Left renal cortex interstitium (tissue), 4 donors: ENCODE measurements at regions not wholly inside any gene's neighbourhood (a gene's known extent, or its start where the extent isn't known, plus 50 kb on each side); places are given as distances from the start of the nearest gene placed in this dataset.
"Not testable (repeated sequence)": the region's sequence is repeated elsewhere in the genome, so short reads cannot be mapped to it uniquely, and the experiment has no call there.

Experiments
- DNase-seq, 4 donors: peaks; one replicate each; pipeline ENCODE4 v3.0.0-alpha.2; 2013; ENCODE audit warnings: low read depth in 4 of 4, low spot score in 2 of 4, missing footprints in 1 of 4

DNA sequence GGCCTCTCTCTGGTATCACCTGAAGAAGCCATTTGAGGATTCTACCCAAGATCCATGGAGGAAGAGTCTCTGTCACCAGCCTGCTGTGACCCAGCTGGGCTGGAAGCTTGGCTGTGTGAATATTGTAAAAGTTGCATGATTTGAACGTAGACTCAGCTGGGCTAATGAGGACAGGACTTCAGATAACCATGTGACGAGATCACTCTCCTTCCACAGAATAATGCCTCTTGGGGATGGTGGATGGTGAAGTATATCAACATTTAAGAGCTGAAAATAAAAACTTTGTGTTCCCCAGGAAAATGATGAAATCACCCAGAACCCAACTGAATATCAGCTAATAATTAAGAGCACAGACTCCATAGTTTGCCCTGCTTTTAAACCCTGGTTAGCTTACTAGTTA lies 427.9 kb downstream of the CD83 start:
- no peak for DNase-seq

DNA sequence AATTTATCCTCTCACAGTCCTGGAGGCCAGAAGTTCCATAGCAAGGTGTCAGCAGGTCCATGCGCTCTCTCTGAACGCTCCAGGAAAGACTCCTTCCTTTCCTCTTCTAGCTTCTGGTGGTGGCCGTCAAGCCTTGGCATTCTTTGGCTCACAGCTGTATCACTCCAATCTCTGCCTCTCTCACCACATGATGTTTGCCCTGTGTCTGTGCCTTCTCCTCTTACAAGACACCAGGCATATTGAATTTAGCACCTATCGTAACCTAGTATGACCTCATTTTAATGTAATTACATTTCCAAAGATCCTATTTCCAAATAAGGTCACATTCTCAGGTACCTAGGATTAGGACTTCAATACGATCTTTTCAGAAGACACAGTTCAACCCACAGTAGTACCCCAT lies 428.5 kb downstream of the CD83 start:
- no peak for DNase-seq

DNA sequence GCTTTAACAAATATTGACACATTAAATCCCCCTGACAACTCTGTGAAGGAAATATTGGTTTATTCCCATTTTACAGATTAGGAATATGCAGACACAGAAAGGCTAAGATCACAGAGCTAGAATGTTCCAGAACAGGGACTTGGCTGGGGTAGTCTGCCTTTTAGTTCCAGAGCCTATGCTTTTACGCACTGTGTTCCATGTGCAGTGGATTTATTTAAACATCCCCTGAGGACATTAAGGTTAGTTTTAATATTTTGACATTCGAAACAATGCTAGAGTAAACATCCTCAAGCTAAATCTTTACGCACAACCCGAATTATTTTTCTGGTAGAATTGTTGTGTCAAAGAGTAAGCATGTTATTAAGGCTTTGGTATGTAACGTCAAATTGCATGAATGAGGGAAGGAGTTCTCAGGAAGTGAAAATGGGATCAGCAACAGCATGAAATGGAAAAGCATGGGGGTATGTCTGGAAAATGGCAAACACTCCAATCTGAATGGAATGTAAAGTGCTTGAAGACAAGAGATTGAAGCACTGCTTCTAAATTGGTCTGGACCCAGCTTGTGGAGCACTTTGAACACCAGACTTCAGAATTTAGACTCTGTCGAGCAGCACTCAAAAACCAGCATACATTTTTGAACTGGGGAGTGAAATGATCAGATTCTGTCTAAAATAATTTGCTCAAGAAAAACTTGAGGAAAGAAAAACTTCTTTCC lies 429.9 kb downstream of the CD83 start:
- DNase-seq, result no peak

DNA sequence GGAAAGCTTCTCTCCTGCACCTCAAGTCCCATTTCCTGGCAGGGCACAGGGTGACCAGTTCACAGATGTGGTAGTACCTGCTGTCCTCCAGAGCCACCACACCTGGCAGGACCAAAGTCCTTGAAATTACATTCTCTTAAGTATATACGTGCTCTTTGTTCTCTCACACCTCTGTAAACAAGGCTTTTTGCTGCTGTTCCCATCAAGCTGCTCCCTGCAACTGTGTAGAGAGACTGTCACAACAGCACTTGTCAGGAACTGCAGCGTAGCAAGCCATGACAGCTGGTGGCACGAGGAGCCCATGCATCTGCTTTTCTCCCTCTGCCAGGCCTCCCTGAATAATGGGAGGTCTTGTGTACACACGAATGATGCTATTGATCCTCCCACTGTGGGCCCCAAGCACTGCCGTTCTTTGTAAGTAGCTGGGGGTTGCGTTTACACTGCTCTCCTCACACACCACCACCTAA lies 431.8 kb downstream of the CD83 start:
- DNase-seq, result no peak

DNA sequence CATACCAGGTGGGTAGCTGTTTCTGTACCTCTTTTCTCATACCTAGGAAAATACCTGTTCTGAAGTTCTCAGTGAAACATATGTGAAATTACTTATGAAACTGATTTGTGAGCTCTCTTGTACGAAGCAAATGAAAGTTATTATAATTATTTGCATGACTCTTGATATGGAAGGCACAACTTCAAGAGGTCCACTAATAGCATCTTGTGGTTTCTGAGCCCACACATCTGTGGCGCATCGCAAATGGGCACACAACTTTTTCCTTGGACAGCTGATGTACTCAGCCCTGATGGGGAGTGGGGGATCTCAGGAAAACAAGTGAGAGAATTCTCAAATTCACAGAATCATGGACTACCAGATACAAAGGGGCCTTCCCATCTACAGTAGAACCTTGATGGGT lies 432.3 kb downstream of the CD83 start:
- DNase-seq, result no peak

DNA sequence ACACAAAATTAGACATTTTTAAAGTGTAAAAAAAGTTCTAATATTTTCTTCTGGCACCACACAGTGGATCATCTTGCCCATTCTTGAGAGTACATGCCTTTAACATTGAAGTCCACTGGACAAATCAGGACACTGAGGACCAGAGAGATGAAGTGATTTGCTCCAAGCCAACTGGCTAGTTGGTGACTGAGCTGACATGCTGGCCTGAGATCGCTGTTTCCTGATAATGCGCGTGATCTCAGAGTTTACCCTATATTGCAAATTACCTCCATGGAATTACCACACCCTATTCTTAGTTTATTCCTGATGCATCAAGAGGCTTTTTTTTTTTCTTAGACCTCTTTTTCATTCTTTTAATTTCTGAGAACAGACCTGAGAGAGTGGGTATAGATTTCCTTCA lies 432.8 kb downstream of the CD83 start:
- DNase-seq, result no peak

DNA sequence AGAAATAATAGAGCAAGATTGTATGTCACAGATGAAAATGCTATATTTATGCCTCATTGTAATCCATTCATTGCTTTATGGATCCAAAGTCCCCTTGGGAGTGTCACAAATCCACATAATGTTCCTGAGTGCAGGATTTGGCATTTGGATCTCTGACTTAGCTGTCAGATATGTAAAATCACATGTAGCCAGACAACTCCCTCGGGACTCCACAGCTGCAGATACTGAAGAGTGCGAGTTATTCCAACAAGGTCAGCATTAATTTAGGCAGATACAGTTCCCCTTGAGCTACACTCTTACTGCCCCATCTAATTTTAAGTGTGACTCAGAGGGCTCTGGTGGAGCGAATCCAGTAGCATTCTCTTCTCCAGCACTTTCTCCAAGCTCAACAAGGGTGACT lies 433.2 kb downstream of the CD83 start:
- no peak for DNase-seq

DNA sequence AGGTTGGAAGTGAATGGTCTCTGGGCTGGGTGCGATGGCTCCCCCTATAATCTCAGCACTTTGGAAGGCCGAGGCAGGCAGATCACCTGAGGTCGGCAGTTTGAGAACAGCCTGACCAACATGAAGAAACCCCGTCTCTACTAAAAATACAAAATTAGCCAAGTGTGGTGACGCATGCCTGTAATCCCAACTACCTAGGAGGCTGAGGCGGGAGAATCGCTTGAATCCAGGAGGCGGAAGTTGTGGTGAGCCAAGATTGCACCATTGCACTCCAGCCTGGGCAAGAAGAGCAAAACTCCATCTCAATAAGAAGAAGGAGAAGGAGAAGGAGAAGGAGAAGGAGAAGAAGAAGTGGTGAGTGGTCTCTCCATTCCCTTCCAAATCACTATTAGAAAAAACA lies 434.0 kb downstream of the CD83 start:
- not testable (repeated sequence) for DNase-seq

DNA sequence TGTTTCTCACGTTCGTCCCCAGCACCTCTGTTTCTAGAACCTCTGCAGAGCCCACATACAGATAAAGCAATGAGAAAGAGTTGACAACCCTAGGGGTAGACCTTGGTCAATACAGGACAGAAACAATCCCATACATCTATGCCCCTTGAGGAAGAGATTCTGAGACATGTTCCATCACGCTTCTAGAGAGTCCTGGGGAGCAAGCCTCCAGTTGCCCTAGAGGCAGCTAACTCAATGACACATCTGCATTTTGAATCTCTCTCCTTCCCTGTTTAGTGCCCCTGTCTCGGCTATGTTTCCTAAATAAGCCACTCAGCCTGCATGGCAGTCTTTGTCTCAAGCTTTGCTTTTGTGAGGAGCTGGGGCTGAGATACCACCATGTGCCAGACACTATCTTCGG lies 435.3 kb downstream of the CD83 start:
- DNase-seq, result no peak

DNA sequence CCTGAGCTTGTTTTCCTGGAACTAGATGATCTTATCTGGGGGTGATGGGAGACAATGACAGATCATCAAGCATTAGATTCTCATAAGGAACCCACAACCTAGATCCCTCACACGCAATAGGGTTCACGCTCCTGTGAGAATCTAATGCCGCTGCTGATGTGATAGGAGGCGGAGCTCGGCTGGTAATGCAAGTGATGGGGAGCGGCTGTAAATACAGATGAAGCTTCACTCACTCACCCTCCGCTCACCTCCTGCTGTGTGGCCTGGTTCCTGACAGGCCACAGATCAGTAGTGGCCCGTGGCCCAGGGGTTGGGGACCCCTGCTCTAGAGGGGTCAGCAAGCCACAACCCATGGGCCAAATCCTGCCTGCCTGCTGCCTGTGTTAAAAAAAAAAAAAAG lies 435.9 kb downstream of the CD83 start:
- DNase-seq, result no peak

DNA sequence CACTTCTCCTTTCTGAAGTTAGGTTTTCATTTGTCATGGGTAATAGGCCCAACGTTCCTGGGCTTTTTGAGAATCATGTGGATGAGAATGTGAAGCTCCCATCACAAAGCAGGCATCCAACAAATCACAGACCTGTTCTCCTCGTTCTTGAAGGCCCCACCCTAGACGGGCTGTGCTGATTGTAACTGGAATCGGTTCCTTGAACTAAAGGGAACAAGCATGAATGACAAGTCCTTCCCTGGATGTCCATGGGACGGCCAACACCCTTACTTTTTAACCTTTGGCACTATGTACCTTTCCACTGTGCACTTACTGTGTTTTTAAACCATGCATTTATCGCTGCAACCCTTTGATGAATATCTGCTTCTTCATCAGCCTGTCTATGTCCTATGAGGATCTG lies 438.2 kb downstream of the CD83 start:
- no peak for DNase-seq

DNA sequence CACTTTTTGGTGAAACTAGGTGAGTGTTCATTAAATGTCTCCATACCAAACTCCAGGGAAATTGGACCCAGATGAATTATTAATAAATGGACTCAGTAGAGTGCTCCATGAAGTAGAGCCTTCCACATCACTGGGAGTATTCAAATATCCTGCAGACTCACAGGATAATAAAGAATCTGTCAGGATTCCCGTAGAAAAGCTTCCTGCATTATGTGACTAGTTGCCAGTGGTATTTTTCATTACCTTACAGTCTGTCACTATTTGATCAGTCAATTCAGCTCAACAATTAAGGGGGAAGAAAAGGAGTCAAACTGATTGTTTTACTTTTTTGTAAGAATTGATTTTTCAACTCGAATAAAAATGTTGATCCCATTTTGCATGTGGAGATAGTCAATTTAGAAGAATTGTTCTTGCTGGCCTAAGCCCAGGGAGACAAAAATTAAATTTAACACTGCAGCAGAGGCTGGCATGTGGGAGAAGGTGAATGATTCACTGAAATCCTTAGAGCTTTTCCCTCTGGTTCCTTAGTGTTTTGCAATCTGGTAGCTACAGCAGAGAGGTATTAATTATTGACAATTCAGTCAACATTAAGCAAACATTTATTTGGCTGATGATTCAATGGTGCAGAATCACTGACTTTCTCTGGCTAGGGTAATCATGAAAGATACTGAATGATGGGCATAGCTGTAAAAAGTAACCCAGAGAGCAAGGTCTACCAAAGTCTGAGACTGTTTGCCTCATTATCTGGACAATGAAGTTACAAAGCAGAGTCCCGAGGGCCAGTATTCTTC lies 442.4 kb downstream of the CD83 start:
- DNase-seq, result no peak

DNA sequence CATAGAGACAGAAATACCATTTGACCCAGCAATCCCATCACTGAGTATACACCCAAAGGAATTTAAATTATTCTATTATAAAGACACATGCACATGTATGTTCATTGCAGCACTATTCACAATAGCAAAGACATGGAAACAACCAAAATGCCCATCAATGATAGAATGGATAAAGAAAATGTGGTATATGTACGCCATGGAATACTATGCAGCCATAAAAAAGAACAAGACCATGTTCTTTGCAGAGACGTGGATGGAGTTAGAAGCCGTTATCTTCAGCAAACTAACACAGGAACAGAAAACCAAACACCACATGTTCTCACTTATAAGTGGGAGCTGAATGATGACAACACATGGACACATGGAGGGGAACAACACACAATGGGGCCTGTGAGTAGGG lies 444.0 kb downstream of the CD83 start:
- DNase-seq, result not testable (repeated sequence)

DNA sequence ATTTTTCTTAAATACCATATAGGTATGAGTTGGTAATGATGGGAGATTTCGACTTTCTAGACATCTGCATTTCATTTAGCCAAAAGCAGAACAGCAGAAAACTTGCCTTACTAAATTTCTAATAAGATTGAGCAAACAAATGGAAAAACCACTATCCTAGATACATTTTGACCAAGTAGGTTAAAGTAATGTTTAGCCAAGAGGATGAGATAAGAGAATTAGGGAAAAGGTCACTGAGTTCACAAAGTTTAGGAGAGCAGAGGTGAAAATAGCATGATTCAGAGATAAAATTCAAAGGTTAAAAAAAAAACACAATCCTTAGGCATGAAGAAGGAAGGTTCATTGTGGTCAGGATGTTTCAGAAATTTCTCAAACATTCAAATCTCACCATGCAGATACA lies 450.3 kb downstream of the CD83 start:
- DNase-seq, result no peak

DNA sequence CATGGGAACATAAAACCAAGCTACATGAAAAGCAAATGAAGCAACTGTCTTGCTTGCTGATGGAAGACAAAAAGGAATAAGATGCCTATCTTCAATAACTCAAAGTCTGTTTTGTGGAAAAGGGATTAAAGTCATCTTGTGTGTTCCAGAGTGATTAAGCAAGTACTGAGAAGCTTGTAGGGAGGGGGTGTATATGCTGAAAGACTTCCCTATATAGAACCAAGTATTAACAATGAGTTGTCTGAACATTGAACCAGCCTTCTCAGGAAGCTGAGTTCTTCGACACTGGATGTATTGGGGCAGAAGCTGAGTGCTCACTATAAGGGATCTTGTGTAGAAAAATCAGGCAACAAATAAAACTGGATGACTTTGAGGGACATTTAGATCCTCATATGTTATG lies 451.8 kb downstream of the CD83 start:
- no peak for DNase-seq

DNA sequence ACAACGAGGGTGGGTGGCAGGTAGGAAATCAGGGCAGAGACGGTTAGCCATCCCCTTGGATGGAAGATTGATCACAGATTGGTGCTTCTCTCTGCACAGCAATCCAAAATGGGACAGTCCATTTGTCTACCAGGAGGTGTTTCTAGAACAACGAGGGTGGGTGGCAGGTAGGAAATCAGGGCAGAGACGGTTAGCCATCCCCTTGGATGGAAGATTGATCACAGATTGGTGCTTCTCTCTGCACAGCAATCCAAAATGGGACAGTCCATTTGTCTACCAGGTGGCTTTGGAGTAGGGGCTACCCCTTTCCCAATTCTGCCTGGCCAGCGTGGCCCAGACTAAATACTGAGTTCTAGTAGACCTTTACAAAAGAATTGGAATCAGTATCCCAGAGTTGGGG lies 452.3 kb downstream of the CD83 start:
- DNase-seq, result not testable (repeated sequence)

DNA sequence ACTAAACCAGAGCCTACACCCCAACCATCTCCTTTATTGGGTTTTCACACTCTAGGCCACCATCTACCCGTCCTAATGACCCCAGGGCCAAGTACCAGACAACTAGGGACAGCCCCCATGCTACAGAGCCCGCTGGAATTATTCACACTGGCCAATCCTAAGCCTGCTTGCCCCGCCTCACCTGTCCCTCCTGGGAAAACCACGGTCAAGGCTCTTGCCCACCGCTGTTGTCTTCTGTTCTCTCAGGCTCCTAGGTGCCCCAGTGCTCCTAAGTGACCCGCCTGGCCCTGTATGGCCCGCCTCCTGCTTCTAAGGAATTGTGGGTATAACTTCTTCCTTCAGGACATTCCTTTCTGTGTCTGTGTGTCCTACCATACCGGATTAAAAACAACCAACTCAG lies 453.4 kb downstream of the CD83 start:
- DNase-seq, result no peak

DNA sequence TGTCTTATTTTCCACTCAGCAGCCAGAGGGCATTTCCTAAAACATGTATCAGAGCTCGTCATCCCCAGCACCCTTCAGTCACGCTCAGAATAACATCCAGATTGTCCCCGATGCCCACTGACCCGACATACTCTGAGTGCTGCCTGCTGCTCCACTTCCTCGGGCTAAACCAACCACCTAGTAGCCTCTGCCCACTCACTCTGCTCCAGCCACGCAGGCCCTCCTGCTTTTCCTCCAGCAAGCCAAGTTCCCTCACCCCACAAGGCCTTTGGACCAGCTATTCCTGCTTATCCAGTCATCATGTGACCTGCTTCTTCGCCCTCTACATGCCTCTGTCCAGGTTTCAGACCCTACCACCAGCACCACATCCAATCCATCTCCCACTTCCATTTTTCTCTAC lies 454.2 kb downstream of the CD83 start:
- no peak for DNase-seq

DNA sequence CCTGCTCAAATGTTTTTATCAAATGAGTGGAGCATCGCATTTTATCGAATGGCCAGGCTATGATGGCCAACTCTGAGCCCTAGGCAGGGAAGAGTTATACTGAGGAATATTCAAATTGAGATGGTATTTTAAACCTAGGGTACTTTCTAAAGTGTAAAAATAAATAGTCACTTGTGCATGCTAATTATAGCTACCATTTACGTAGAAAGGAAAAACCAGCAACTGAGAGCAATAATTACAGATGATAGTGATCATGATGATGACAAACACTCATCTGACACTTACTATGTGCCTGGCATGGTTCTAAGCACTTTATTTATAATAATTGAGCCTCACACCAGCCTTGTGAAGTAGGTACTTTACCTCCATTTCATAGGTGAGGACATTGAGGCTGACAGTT lies 455.7 kb downstream of the CD83 start:
- no peak for DNase-seq

DNA sequence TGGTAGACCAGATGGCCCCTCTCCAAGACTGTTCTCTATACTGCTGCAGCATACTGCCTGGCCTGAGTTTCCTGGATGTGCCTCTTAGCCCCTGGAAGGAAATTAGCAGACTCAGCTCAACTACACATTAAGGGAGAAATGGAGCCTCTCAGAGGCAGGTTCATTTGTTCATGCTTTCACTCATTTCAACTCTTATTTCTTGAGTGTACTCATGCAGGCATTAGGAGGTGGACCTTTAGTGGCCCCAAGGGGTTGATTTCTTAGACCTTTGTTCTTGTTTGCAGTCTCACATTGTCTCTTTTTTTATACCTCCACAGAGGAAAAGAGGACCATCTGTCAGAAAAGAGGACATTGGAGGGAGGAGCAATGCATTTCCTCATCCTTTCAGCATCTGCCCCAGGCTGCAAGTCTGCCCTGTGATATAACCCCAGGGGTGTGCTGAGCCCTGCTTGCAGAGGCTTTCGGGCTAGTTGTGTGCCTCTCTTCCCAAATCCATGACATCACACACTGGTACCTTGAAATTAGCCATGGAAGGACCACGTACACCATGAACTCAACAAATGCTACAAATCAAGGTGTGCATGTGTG lies 456.2 kb downstream of the CD83 start:
- no peak for DNase-seq

DNA sequence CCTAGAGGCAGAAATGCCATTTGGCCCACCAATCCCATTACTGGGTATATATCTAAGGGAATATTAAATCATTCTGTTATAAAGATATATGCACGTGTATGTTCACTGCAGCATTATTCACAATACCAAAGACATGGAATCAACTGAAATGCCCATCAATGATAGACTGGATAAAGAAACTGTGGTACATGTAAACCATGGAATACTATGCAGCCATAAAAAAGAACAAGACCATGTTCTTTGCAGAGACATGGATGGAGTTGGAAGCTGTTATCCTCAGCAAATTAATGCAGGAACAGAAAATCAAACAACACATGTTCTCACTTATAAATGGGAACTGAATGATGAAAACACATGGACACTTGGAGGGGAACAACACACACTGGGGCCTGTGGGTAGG lies 458.4 kb downstream of the CD83 start:
- DNase-seq, result no peak

DNA sequence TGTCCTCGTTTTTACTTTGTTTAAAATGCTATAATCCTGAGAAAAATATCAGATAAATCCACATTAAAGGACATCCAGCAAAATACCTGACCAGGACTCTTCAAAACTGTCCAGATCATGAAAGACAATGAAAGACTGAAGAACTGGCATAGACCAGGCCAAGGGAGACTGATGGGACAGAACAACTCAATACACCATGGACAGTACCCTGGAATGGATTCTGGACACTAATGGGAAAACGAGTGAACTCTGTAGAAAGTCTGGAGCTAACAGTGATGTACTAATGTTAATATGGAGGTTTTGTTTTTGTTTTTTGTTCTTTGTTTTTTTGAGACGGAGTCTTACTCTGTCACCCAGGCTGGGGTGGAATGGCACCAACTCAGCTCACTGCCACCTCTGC lies 461.4 kb downstream of the CD83 start:
- DNase-seq, result no peak
